ENCODE measurements at regions not wholly inside any gene's neighbourhood (a gene's known extent, or its start where the extent isn't known, plus 50 kb on each side); places are given as distances from the start of the nearest gene placed in this dataset.
"Not testable (repeated sequence)": the region's sequence is repeated elsewhere in the genome, so short reads cannot be mapped to it uniquely, and the experiment has no call there.

DNA sequence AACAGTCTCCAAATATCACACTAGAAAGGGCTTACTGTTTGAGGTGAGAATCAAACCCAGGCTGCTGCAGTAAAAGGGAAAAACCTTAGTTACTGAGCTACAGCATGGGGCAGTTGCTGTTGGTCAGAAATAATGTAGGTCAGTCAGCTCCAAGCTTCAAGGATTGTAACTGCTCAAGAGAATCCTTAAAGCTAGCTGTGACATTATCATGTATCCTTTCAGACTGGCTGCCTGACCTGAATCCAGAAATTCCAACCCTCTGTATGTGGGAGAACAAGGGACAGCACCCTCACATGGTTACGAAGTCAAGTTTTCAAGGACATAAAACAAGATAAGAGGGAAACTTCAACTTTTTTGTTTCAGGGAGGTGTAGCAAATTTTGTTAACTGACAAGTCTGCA, 365.9 kb upstream of the NPAP1 start:
- DNase-seq (ENCODE audit: low spot score), result not testable (repeated sequence)

DNA sequence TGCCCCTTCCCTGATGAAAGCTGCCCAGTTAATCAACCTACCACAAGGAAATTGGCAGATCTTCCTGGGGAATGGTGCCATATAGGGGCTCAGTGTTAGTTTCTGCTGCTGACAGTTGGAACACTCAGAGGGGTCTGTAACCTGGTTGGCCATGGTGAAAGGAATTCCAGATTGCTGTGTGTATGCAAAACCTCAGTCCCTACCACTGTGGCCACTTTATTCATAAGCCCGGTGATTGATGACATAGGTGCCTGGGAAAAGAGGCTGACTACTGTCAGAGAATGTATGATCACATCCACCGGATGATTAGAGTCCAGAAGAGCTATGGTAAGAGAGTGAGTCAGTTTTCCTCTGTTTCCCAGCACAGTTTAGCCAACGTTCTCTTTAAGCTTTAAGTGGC, 363.9 kb upstream of the NPAP1 start:
- not testable (repeated sequence) for DNase-seq (ENCODE audit: low spot score)

DNA sequence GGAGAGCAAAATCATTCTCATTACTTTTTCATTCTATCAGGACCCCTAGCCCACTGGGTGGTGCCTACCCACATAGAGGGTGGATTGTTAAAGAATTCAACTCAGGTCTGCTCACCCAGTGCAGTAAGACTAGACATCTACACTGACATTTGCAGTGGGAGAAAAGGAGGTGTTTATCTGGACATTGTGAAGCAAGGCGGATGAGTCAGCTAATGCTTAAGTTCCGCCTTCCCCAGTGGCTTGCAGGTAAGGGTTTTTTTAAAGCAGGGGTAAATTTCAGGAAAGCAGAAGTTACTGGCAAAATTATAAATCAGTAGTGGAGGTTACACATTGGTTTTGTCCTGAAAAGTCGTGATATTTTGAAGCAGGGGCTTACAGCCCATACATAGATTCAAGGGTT, 359.2 kb upstream of the NPAP1 start:
- DNase-seq (ENCODE audit: low spot score), result not testable (repeated sequence)

DNA sequence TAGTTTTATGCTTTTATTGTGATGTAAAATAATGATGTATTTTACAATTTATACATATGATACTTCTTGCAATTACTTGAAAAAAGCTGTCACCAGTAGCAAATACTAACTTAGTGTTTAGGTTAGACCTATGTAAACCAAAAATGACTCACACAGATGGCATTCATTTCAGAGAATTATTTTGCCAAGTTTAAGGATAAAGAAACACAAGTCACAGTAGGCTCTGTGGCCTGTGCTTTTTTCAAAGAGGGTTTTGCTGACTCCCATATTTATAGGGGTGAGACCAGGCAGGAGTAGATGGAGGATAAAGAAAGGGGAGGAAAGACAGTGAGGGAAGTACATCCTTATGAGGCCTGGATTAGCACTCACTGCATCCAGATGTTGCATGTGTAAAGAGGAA, 356.6 kb upstream of the NPAP1 start:
- no peak for DNase-seq (ENCODE audit: low spot score)

DNA sequence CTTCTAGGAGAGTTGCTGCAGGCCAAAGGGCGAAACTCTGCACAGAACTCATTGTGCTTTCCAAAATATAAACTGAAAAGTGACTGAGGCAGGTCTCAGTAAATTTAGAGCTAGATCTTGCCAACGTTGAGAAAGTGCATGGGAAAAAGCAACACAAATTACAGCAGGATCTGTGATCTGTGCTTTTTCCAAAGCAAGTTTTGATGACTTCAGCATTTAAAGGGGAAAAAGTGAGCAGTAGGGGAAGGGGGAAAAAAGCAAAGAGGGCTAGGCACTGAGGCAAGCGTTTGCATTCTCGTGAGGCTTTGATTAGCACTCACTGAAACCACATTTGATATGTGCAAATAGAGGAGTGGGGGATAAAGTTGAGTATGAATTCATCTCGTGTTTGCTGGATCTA, 351.5 kb upstream of the NPAP1 start:
- not testable (repeated sequence) for DNase-seq (ENCODE audit: low spot score)

DNA sequence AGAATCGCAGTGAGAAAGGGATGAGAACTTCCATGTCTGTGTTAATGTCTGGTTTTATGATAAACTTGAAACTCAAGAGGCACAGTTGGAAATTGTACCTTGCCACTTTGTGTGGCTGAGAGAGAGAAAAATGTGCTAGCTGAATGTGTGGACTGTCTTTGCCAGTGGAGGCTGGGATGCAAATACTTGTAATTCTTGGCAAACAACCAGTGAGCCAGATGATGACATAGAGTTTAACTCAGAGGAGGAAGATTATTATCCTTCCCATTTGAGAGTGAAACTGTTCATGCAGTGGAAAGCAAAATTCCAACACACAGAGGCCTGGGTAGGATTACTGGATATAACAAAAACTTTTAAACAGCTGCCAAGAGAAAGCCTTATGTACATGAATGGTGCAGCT, 349.1 kb upstream of the NPAP1 start:
- DNase-seq (ENCODE audit: low spot score), result not testable (repeated sequence)

DNA sequence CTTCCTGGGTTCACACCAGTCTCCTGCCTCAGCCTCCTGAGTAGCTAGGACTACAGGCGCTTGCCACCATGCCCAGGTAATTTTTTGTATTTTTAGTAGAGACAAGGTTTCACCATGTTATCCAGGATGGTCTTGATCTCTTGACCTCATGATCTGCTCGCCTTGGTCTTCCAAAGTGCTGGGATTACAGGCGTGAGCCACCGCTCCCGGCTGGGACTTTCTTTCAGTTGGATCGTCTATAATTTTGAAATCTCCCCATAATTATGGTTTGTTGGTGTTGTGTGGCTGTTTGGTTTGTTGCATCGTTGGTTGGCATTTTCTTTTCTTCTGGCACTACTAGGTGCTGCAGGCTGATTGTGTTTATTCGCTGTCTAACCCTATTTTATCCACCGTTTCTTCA, 343.6 kb upstream of the NPAP1 start:
- DNase-seq (ENCODE audit: low spot score), result not testable (repeated sequence)

DNA sequence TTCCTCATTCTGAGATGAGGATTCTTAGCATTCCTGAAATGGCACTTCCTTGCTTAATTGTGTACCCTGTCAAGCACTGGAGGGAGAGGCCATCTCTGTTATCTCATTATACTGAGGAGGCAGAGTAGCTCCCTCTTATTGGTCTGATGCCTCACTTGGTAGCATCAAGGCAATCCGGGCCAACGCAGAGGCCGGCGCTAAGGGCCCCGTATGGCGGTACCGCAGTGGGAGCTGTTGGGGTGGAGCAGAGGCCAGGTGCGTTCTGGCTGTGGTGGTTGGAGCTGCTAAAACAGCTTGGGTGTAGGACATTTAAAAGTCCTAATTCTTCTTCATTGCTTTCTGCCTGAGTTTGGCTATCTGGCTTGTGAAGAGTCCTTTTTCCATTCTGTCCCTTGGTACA, 333.7 kb upstream of the NPAP1 start:
- not testable (repeated sequence) for DNase-seq (ENCODE audit: low spot score)

DNA sequence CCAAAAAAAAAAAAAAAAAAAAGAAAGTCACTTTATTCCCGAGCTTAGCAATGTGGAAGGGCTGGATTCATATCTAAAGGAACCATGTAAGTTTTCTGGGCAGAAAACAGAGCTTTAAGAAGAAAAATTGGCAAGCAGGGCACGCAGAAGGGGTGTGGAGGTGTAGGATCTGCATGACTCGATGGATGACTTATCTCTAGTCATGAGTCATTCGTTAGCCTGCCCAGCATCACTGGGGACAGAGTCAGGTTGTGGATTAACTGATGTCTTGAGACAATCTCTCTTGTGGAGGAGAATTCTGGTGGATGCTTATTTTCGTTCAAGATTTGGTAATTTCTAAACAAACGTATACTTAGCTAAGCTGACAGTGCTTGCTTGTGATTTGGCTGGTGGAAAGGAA, 322.8 kb upstream of the NPAP1 start:
- not testable (repeated sequence) for DNase-seq (ENCODE audit: low spot score)

DNA sequence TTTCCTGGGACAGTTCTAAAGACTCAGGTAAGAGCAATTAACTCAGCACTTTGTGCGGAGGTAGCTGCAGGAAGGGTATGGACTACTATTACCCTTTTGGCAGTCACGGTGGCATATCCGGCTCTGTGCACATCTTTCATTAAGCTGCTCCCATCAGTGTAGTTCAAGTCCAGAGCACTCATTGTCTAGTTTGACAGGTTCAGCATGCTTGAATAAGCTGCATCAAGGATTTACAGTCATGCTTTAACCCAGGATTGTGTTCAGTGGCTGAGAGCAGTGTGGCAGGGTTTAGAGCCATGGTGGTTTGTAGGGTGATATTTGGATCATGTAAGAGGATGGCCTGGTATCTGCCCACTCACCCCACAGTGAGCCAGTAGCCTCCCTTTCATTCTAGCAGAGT, 294.5 kb upstream of the NPAP1 start:
- DNase-seq (ENCODE audit: low spot score), result not testable (repeated sequence)

DNA sequence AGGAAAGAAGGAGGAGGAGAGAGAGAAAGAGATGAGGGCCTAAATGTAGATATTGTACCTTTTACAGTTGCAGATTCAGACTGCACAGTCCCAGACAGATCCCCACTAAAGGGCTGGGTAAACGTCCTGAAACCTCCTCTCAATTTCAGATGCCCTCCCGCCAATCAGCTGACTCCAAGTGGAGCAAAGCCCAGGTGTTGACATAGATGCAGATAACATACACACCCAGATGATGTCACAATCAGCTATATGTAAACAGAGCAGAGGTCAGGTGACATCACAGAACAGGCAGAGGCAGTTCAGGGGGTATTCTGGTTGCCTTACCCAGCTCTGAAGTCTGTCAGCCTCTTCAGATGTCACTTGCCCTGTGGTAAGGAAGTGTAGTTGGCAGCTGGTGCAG, 290.3 kb upstream of the NPAP1 start:
- not testable (repeated sequence) for DNase-seq (ENCODE audit: low spot score)

DNA sequence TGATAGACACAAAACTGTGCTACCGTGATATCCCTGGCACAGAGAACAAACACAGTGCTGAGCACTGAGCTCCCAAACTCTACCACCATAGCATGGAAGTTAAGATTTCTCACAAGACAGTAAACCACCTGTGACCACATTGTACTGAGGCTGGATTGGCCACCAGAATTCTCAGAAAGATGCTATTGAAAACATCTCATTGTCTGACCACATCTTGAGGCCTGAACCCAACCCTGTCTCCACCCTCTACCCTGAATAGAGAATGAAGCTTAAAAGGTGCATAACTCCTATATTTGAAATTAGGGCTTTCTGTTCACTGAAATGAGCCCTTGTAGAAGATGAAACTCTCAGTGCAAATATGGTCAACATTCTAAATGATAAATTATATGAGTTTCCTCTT, 281.3 kb upstream of the NPAP1 start:
- DNase-seq (ENCODE audit: low spot score), result no peak

DNA sequence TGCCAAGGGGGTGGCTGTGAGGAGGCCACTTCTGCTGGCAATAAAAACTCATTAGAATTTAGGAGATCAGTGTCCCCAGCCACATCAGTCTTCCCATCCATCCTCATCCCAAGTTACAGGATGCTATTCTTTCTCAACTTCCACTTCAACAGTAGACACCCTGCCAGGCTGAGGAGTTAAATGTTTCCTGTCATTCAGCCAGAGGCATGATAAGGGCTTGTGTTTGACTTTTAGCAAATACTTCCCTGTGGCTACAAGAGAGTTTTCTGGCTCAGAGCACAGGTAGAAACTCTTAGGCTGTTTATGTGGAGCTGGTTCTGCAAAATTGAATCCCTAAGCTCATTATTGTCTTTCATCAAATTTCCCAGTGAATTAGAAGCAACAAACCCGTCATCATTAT, 262.9 kb upstream of the NPAP1 start:
- not testable (repeated sequence) for DNase-seq (ENCODE audit: low spot score)

DNA sequence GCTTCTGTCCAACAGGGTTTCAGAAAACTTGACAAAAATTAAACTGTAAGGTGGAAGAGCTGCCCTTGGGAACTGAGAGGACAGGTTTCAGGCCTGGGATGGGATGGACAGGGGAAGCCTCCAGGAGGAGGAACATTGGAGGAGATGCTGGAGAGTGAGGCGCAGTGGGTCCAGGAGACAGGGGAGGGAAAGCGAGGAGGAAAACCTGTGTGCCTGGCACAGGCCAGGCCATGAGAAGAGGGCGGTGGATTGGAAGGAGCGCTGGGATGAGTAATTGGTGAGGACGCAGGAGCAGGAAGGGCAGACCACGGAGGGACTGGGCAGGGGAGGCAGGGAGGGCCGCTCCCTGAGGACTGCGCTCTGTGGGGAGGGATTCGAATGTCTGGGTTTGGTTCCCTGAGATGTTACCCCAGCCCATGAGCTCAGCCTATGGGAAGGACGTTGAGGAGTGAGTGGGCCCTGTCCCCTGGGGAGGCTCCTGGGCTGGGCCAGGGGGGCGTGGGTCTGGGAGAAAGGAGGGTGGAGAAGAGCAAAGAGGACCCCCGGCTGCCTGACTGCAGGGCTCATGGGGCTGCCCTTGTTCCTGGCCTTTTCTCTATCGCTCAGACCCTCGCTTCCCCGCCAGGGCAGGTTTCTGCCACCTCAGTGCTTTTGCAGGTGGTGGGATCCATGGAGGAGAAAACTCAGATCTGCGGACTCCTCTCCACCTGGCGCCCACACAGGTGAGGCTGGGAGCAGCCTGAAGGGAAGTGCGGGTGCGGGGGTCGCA, 249.1 kb upstream of the NPAP1 start:
- not testable (repeated sequence) for DNase-seq (ENCODE audit: low spot score)

DNA sequence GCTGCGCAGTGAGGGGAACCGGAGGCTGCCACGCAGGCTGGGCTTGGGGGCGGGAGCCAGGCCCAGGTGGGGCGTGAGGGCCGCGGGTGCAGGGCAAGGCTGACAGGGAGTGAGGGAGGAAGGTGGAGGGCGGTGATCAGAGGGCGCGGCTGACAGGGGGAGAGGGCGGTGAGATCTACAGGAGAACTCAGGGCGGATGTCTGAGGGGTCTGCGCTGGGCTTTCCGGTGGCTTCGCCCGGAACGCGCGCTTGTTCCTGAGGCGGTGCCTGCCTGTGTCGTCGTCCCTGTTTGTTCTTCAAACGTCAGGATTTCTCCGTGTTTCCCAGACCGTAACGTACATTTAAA, 248.5 kb upstream of the NPAP1 start:
- DNase-seq (ENCODE audit: low spot score), result not testable (repeated sequence)

DNA sequence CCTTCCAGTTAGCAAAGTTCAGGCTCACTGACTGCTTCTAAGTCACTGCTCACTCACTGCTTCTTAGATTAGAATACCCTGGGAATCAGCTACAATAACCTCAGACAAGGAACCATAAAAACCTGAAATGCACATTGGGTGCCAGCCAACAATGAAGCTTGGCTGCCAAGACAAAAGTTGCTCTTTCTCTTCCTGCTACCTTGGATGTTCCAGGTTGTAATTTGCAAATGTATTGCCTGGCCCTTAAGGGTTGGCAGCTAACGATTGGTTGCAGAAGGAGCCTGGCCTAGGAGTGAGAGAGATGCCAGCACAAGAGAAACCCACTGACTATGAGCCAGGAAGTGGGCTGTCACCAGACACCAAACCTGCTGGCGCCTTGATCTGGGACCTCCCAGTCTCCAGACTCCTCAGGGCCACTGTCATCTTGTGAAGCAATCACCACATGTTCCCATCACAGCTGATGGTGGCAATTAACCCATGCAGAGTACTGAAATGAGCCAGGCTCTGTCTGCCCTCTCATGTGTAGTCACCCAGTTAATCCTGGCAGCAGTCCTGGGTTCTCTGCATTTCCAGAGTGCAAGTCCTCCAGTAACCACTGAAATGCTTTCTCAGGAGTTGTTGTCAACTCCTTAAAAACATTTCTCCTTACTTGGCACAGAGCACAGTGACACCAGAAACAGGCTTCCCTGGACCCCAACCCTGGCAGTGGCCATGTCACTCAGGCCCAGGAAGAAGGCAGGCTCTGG, 240.3 kb upstream of the NPAP1 start:
- DNase-seq (ENCODE audit: low spot score), result not testable (repeated sequence)

DNA sequence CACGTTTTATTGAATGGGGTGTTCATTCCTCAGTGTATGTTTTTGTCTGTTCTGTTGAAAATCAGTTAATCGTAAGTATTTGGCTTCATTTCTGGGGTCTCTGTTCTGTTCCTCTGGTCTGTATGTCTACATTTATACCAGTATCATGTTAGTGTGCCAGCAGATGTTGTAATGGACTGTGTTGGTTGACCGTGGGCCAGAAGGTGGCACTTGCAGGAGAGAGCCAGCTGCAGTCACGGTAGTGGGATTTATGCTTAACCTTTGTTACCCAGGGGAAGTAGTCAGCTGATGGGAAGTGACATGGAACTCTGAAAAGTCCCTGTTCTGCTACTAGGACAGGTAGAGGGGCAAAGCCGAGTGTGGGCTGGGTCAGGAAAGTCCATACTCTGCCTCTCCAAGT, 238.3 kb upstream of the NPAP1 start:
- not testable (repeated sequence) for DNase-seq (ENCODE audit: low spot score)

DNA sequence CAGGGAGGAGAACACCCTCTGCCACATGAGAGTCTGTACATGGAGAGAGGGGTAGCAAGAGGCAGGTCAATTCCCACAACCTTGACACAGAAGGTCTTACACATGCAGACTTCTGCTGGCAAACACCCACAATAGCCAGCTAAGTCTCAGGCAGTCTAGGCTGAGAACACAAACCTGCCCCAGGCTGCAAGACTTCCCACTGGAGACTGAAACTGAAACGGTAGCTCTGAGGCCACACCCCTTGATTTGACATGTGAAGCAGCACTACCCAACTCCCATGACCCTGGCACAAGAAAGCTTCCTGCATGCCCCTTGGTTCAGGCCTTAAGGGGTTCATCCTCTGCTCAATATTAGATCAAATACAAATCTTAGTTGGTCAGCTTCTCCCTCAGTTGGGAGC, 237.8 kb upstream of the NPAP1 start:
- DNase-seq (ENCODE audit: low spot score), result not testable (repeated sequence)

DNA sequence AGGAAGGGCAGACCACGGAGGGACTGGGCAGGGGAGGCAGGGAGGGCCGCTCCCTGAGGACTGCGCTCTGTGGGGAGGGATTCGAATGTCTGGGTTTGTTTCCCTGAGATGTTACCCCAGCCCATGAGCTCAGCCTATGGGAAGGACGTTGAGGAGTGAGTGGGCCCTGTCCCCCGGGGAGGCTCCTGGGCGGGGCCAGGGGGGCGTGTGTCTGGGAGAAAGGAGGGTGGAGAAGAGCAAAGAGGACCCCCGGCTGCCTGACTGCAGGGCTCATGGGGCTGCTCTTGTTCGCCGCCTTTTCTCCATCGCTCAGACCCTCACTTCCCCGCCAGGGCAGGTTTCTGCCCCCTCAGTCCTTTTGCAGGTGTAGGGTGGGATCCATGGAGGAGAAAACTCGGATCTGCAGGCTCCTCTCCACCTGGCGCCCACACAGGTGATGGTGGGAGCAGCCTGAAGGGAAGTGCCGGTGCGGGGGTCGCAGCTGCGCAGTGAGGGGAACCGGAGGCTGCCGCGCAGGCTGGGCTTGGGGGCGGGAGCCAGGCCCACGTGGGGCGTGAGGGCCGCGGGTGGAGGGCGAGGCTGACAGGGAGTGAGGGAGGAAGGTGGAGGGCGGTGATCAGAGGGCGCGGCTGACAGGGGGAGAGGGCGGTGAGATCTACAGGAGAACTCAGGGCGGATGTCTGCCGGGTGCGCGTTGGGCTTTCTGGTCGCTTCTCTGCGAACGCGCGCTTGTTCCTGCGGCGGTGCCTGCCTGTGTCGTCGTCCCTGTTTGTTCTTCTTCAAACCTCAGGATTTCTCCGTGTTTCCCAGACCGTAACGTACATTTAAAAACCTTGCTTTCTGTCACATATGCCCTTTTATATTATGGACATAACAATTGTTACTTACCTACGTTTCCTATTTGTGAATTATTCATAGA, 198.2 kb upstream of the NPAP1 start:
- not testable (repeated sequence) for DNase-seq (ENCODE audit: low spot score)

DNA sequence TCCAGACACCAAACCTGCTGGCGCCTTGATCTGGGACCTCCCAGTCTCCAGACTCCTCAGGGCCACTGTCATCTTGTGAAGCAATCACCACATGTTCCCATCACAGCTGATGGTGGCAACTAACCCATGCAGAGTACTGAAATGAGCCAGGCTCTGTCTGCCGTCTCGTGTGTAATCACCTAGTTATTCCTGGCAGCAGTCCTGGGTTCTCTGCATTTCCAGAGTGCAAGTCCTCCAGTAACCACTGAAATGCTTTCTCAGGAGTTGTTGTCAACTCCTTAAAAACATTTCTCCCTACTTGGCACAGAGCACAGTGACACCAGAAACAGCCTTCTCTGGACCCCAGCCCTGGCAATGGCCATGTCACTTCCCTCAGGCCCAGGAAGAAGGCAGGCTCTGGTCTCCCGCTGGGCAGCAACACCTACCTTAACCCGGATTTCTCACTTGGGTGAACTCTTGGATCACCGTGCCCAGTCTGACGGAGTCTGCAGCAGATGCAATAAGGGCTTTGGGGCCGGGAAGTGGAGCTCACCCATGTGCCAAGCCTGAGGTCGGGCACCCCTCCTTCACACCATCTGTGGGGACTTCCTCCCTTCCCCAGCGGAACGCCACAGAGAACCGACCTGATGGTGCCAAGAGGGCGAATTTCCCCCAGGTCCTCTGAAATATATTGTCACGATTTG, 189.5 kb upstream of the NPAP1 start:
- DNase-seq (ENCODE audit: low spot score), result not testable (repeated sequence)

DNA sequence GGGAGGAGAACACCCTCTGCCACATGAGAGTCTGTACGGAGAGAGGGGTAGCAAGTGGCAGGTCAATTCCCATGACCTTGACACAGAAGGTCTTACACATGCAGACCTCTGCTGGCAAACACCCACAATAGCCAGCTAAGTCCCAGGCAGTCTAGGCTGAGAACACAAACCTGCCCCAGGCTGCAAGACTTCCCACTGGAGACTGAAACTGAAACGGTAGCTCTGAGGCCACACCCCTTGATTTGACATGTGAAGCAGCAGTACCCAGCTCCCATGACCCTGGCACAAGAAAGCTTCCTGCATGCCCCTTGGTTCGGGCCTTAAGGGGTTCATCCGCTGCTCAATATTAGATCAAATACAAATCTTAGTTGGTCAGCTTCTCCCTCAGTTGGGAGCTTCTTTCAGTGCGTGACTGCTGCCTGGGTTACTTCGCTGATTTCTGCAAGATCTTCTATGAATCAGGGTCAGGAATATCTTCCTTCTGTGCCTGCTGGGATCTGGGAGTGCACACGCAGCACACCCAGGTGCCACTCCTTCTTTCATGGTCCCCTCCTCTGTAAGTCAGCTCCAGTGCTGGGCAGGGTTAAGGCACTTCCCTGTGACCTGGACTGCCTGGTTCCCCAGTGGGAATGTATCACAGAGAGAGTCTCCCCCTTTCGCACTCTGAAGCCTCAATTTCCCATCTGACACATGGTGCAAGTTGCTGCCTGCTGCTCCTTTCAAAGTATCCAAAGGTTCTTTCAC, 187.2 kb upstream of the NPAP1 start:
- DNase-seq (ENCODE audit: low spot score), result not testable (repeated sequence)
